HL-60/S4 (cell line): ENCODE measurements at regions not wholly inside any gene's neighbourhood (a gene's known extent, or its start where the extent isn't known, plus 50 kb on each side); places are given as distances from the start of the nearest gene placed in this dataset.
"Not testable (repeated sequence)": the region's sequence is repeated elsewhere in the genome, so short reads cannot be mapped to it uniquely, and the experiment has no call there.

Experiments
- in situ Hi-C: fragments of 300-500 bp; cut with MboI; formaldehyde crosslinking; loops from 2 replicates; pipeline ENCODE4 v1.14.3; 2022; ENCODE audit warnings: low sequenced_read_pairs

GRCh38 chr4:111359602-111360001 lies 736.7 kb upstream of the PITX2 start:
- in situ Hi-C loops: no loop called here

GRCh38 chr4:111360906-111361305 lies 738.0 kb upstream of the PITX2 start:
- in situ Hi-C loops: no loop called here

GRCh38 chr4:111362941-111363361 lies 740.1 kb upstream of the PITX2 start:
- in situ Hi-C loops: no loop called here

DNA sequence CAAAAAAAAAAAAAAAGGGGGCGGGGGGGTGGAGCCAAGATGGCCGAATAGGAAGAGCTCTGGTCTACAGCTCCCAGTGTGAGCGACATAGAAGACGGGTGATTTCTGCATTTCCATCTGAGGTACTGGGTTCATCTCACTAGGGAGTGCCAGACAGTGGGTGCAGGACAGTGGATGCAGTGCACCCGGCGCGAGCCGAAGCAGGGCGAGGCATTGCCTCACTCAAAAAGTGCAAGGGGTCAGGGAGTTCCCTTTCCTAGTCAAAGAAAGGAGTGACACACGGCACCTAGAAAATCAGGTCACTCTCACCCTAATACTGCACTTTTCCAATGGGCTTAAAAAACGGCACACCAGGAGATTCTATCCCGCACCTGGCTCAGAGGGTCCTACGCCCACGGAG lies 755.0 kb upstream of the PITX2 start:
- in situ Hi-C loops: not testable (repeated sequence)

- in situ Hi-C loops: no loop called here
Measured at GRCh38 chr4:111388561-111388960, 756.7 kb upstream of the FAM241A start.

- in situ Hi-C loops: no loop called here
Measured at GRCh38 chr4:111391829-111392228, 753.4 kb upstream of the FAM241A start.

DNA sequence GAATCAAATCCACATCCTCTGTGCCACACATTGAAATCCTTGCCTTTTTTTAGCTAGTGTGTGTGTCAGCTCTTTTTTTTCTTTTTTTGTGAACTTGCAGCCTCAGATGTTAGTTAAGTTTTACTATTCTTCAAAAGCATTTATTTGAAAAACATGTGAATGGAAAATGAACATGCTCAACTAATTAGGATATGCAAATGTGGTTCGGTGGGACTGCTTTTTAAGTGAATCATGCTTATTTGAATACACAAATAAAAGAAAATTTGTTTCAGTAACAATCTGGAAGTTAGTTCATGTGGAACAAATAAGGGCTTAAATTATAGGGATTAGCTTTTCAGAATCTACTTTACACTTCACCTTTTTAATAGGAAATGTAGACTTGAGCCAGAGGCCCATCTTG lies 751.5 kb upstream of the FAM241A start:
- in situ Hi-C loops: no loop called here

DNA sequence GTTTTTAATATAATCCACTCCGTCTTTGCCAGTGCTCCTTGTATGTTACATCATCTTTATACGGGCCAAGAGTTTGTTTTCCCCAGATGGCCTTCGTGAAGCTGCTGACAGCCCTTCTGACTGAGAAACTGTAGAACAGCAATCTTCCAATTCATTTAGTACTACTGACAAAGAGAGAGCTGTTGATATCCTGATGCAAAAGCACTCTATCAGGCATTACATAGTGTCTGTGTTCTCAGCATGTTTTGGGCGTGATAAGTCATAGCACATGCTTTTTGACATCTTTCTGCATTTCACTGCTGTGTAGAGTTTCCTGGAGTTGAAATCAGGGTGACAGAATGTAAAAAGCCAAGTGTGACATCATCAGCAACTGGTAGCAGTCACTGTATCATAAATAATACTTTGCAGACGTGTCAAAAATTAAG lies 746.3 kb upstream of the FAM241A start:
- in situ Hi-C loops: no loop called here

GRCh38 chr4:111399623-111400022 lies 745.6 kb upstream of the FAM241A start:
- in situ Hi-C loops: no loop called here

- in situ Hi-C loops: no loop called here
Measured at GRCh38 chr4:111400741-111401140, 744.5 kb upstream of the FAM241A start.

DNA sequence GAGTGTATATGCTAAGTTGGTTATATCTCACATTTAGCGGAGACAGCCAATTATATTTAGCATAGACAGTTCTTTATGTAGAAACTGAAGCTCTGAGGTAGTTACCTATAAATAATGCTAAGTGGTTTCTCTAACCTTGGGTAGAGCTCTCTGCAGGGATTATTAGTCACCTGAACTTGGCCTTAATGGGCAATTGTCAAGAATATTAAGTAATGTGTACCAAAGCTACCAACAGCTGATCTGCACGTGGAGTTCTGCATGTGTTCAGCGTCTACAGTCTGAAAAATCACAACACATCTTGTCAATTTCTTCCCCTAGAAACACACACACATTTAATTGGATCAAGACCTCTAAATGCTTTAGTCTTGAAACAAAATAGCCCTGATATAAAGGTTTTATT lies 740.6 kb upstream of the FAM241A start:
- in situ Hi-C loops: no loop called here

DNA sequence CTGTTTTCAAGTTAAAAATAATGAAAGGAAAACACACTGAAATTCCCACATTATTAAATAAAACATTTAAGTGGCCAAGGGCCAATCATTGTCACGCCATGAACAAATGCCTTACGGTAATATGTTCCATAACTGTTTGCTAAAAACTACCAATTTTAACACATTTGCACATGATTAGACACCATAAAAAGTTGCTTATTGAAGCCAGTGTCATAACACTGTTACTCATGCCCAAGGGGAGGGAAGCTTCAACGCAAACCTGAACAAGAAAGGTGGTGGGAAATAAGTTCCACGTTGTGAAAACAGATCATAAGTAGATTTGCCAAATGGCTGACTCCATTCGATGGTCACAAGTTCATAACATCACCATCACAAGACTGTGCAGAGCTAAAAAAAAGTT lies 739.3 kb upstream of the FAM241A start:
- in situ Hi-C loops: no loop called here

- in situ Hi-C loops: no loop called here
Measured at GRCh38 chr4:111410571-111410970, 734.7 kb upstream of the FAM241A start.

DNA sequence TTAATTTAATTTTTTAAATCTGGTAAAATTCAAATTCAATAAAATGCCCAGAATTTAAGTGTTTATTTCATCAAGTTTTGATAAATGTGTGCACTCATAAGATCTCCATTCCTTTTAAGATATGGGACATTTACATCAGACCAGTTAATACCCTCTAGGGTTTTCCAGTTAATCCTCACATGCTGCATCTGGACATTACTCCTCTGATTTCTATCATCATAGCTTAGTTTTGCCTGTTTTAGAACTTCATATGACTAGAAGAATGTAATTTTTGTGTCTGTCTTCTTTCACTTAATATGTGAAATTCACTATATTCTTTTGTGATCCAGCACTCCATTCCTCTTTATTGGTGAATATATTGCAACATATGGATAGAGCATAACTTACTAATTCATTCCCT lies 727.7 kb upstream of the FAM241A start:
- in situ Hi-C loops: no loop called here

DNA sequence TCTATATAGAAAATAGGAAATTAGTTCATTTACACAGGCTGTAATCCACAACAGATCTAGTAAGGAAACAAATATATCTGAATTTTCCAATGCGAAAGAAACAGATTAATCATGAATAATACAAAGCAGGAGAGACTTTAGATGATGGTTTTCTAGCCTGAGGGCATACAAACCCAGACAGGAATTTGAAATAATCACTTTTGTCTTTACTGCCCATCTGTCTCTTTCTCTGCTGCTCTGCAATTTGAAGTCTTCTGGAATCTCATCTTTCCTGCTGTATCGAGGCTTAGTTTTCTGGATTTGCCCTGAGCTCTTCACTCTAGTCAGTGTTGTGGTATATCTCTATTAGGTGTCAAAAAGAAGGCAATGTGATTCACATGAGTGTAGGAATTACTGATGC lies 711.8 kb upstream of the FAM241A start:
- in situ Hi-C loops: no loop called here

GRCh38 chr4:111434586-111434985 lies 710.7 kb upstream of the FAM241A start:
- in situ Hi-C loops: no loop called here

- in situ Hi-C loops: no loop called here
Measured at GRCh38 chr4:111435986-111436744, 709.1 kb upstream of the FAM241A start.

GRCh38 chr4:111441687-111442086 lies 703.6 kb upstream of the FAM241A start:
- in situ Hi-C loops: no loop called here

DNA sequence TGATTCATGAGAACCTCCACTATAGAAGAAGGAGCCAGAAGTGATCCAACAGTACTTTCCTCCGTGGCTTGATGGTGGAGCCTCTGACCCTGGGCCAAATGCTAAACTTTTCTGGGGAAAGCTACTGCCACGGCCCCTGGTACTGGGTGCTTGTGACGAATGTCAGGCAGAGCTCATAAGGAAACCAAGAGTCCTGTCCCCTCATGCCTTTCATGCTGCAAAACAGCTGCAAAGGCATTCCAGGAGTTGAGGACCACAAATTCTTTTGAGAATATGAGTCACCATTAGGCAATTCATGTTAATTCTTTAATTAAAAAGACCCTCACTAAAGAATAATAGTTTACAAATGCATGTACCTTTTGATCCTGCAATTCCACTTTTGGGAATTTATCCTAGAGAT lies 700.4 kb upstream of the FAM241A start:
- in situ Hi-C loops: not testable (repeated sequence)

DNA sequence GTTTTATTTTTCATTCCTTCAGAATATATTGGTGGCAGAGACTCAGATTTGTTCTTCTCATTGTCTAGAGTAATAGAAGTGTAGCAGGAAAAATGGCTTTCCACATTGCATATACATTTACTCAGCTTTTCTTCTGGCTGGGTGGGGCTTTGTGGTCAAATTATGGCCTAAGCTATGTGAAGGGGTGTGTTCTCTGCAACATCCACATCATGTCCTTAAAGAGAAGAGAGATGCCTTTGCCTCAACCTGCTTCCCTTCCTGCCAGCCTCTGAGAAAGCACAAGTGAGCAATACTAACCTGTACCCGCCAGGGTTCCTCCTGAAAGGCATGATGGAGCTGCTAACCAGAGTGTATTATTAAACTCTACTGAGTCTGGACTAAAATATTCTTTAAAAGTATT lies 695.6 kb upstream of the FAM241A start:
- in situ Hi-C loops: no loop called here

GRCh38 chr4:111450867-111451266 lies 694.4 kb upstream of the FAM241A start:
- in situ Hi-C loops: no loop called here

DNA sequence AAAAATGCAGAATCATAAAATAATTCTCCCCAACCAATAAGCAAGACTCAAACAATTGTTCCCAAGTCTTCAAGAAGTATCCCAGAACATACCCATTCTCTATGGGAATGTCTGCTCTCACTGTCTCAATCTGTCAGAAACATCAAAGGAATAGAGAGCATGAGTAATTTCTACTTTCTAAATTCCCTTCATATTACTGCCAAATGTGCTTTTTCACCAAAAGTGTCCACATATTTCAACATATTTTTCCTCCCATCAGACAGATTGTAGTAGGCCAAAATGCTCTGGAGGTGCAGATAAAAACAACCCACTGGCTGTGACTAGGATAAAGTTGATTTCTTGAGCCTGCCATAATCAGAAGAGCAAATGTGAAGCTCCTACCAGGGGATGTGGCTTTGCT lies 692.0 kb upstream of the FAM241A start:
- in situ Hi-C loops: no loop called here

DNA sequence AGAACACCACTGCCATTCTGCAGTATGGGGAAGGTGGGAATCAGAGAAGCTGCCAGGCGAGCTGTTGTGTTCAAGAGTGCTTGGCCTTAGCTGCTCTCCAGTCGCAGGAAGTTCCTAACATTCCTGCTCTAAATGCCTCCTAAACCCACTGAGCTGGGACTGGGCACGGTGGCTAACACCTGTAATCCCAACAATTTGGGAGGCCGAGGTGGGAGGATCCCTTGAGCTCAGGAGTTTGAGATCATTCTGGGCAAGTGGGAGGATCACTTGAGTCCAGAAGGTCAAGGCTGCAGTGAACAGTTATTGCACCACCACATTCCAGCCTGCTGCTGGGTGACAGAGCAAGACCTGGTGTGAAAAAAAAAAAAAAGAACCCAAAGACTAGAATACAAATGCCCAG lies 690.3 kb upstream of the FAM241A start:
- in situ Hi-C loops: no loop called here
